ENCODE measurements at regions not wholly inside any gene's neighbourhood (a gene's known extent, or its start where the extent isn't known, plus 50 kb on each side); places are given as distances from the start of the nearest gene placed in this dataset.

DNA sequence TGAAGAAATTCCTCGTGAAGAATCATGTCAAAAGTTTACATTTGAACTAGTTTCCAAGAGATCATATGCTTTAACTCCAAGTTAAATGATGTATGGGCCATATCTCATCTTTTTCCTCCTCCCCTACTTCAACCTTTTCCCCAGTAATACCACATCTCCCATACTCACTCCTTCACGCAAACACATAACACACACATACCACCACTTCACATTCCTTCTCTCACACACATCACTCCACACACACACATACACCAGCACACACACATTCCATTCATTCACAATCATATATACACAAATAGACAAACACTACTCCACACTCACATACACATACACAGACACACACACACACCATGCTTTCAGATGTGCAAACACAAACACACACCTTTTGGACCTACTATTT lies 769.0 kb upstream of the NR2F2 start:
- CTCF ChIA-PET (ENCODE audit: low intra/inter-chr PET ratio, low total read pairs), result no interaction called here
- H3K36me3 ChIP-seq (replicated peaks in 1 of 2; ENCODE audit: control insufficient read depth in 1 of 2, insufficient read depth in 2 of 2, low read length in 2 of 2), result no peaks in the 10 kb centered on the region
- BruUV-seq (replicated peaks), result no TSS peak
- H3K9ac ChIP-seq (ENCODE audit: insufficient read depth, low read depth, low read length), result no peak overlapping the region
- no peak for FAIRE-seq
- peaks cover 59% of the 10 kb centered on the region for H3K9me3 ChIP-seq (ENCODE audit: low read length)
- in situ Hi-C loops (cut with HindIII; ENCODE audit: extremely low pct_ligation_motif_present, low pct_unique_long_range_greater_than_20kb) (no loop called here), intact Hi-C loops (cut with micrococcal nuclease; ENCODE audit: unreplicated experiment) (no loop called here)
- H4K20me1 ChIP-seq (ENCODE audit: insufficient read depth, low read length), result no peaks in the 10 kb centered on the region
- H3K79me2 ChIP-seq (ENCODE audit: insufficient read depth, low read length), result no peaks in the 10 kb centered on the region
- H3K4me1 ChIP-seq (ENCODE audit: insufficient read depth, low read length), result no peaks in the 10 kb centered on the region
- WGBS (ENCODE audit: low lambda C conversion rate), result 0% methylated on average over 2 of the region's 2 CpGs
- no peak for DNase-seq (ENCODE audit: low spot score)
- no peak overlapping the region for H3K4me3 ChIP-seq (replicated peaks in 1 of 3; ENCODE audit: insufficient read depth in 1 of 3, low read depth in 2 of 3, low read length in 3 of 3)
- no peaks in the 10 kb centered on the region for H3K27me3 ChIP-seq (ENCODE audit: control insufficient read depth in 1 of 2, insufficient read depth in 2 of 2, low read length in 2 of 2)
- no peak for ATAC-seq
- POLR2A ChIA-PET, result no interaction called here
- H3K27ac ChIP-seq (ENCODE audit: extremely low read length, insufficient read depth, low read length), result no peak overlapping the region
- H3K4me2 ChIP-seq (ENCODE audit: low read depth, low read length), result no peak overlapping the region
- H2AFZ ChIP-seq (ENCODE audit: low read length), result no peak overlapping the region
- TF ChIP-seq, protein P1, sequence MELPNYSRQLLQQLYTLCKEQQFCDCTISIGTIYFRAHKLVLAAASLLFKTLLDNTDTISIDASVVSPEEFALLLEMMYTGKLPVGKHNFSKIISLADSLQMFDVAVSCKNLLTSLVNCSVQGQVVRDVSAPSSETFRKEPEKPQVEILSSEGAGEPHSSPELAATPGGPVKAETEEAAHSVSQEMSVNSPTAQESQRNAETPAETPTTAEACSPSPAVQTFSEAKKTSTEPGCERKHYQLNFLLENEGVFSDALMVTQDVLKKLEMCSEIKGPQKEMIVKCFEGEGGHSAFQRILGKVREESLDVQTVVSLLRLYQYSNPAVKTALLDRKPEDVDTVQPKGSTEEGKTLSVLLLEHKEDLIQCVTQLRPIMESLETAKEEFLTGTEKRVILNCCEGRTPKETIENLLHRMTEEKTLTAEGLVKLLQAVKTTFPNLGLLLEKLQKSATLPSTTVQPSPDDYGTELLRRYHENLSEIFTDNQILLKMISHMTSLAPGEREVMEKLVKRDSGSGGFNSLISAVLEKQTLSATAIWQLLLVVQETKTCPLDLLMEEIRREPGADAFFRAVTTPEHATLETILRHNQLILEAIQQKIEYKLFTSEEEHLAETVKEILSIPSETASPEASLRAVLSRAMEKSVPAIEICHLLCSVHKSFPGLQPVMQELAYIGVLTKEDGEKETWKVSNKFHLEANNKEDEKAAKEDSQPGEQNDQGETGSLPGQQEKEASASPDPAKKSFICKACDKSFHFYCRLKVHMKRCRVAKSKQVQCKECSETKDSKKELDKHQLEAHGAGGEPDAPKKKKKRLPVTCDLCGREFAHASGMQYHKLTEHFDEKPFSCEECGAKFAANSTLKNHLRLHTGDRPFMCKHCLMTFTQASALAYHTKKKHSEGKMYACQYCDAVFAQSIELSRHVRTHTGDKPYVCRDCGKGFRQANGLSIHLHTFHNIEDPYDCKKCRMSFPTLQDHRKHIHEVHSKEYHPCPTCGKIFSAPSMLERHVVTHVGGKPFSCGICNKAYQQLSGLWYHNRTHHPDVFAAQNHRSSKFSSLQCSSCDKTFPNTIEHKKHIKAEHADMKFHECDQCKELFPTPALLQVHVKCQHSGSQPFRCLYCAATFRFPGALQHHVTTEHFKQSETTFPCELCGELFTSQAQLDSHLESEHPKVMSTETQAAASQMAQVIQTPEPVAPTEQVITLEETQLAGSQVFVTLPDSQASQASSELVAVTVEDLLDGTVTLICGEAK (IDR thresholded peaks at IDR 0.05), result no peak
- TF ChIP-seq, protein P1 (CRISPR knock-in tag; IDR thresholded peaks at IDR 0.05), result no peak
- TF ChIP-seq ZNF816 (CRISPR knock-in tag; IDR thresholded peaks at IDR 0.05; ENCODE audit: borderline replicate concordance) (no peak), ZC3H13 (CRISPR knock-in tag; IDR thresholded peaks at IDR 0.05) (no peak), KLF6 (CRISPR knock-in tag; IDR thresholded peaks at IDR 0.05) (no peak), KAT7 (CRISPR knock-in tag; IDR thresholded peaks at IDR 0.05; ENCODE audit: borderline replicate concordance) (no peak), POLR2A (IDR thresholded peaks at IDR 0.05; ENCODE audit: insufficient read depth in 1 of 2, low read depth in 2 of 2, low read length in 2 of 2) (no peak), KDM5B (CRISPR knock-in tag; IDR thresholded peaks at IDR 0.05; ENCODE audit: borderline replicate concordance) (no peak)
- TF ChIP-seq, protein P2, sequence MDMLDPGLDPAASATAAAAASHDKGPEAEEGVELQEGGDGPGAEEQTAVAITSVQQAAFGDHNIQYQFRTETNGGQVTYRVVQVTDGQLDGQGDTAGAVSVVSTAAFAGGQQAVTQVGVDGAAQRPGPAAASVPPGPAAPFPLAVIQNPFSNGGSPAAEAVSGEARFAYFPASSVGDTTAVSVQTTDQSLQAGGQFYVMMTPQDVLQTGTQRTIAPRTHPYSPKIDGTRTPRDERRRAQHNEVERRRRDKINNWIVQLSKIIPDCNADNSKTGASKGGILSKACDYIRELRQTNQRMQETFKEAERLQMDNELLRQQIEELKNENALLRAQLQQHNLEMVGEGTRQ (IDR thresholded peaks at IDR 0.05; ENCODE audit: low read depth, low read length), result no peak
- TF ChIP-seq, protein P2 (CRISPR knock-in tag; IDR thresholded peaks at IDR 0.05; ENCODE audit: borderline replicate concordance), result no peak
- TF ChIP-seq, protein P3, sequence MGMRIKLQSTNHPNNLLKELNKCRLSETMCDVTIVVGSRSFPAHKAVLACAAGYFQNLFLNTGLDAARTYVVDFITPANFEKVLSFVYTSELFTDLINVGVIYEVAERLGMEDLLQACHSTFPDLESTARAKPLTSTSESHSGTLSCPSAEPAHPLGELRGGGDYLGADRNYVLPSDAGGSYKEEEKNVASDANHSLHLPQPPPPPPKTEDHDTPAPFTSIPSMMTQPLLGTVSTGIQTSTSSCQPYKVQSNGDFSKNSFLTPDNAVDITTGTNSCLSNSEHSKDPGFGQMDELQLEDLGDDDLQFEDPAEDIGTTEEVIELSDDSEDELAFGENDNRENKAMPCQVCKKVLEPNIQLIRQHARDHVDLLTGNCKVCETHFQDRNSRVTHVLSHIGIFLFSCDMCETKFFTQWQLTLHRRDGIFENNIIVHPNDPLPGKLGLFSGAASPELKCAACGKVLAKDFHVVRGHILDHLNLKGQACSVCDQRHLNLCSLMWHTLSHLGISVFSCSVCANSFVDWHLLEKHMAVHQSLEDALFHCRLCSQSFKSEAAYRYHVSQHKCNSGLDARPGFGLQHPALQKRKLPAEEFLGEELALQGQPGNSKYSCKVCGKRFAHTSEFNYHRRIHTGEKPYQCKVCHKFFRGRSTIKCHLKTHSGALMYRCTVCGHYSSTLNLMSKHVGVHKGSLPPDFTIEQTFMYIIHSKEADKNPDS (CRISPR knock-in tag; IDR thresholded peaks at IDR 0.05), result no peak
- TF ChIP-seq, protein P4, sequence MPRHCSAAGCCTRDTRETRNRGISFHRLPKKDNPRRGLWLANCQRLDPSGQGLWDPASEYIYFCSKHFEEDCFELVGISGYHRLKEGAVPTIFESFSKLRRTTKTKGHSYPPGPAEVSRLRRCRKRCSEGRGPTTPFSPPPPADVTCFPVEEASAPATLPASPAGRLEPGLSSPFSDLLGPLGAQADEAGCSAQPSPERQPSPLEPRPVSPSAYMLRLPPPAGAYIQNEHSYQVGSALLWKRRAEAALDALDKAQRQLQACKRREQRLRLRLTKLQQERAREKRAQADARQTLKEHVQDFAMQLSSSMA (CRISPR knock-in tag; IDR thresholded peaks at IDR 0.05), result no peak
